IPS-NIHi7 (cell line): ENCODE measurements at regions not wholly inside any gene's neighbourhood (a gene's known extent, or its start where the extent isn't known, plus 50 kb on each side); places are given as distances from the start of the nearest gene placed in this dataset.

ENCODE experiments used
- DNase-seq: peaks from one replicate; pipeline ENCODE4 v3.0.0; 2012; ENCODE audit warnings: mixed read lengths; ENCODE audit errors: extremely low spot score

DNA sequence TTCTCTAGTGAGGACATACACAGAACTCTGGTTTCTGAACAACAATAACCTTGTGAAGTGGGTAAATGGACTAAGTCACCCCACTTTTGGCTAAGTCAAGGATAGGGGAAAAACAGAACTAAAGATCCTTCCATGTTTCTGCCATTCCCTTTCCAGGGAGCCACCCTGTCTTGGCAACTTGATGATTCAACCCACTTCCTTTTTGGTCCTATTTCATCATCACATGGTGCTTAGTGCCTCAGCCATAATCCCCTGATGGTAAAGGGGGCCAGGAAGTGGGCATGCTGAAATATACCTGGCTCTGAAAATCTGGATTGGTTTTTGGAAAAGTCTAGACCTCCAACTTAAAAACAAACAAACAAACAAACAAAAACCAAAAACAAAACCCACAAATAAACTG lies 206.4 kb upstream of the FOXD3 start:
- no peak for DNase-seq

DNA sequence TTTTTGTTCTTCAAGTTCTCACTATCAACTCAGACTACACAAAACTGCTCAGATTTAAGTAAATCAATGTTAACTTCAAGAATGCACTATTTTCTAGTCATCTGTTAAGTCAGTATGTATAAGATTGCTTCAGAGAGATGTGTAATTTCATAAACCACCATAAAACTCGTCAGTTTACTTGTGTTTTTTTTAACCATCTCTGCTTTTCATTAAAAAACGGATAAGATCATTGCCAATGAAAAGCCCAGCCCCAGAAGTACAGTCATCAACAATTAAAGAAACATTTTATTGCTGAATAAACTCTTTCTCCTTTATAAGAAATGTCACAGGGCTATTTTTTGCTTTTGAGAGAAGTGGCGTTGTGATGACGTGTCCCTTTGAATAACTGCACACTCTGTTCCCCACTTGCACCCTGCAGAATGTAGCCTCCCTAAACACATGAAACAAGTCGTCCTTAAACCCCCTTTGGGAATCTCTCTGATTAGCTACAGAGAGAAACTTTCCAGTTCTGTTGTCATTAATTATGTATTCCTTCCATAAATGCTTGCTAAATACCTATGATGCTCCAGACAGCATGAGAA lies 202.7 kb upstream of the FOXD3 start:
- no peak for DNase-seq

GRCh38 chr1:63122079-63122478 lies 200.3 kb upstream of the FOXD3 start:
- DNase-seq = no peak

GRCh38 chr1:63124666-63125191 lies 197.6 kb upstream of the FOXD3 start:
- DNase-seq = no peak

- no peak for DNase-seq
Observed at GRCh38 chr1:63126104-63126503, 196.3 kb upstream of the FOXD3 start.

DNA sequence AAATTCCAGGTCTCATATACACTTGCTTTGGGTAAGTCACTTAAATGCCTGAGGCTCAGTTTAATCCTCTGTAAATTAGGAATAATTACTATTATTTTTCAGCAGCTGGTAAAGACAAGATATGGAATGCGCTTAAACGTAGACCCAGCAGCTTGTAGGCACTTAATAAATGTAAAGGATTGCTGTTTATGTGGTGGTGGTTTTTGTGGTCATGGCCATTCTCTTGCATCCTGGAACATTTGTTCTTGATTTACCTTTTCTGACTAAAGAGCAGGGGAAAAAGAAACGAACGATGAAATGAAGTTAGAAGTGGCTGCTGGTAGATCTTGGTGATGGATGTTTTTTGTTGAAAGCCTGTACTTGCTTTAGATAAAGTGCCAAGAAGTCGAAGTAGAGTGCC lies 195.0 kb upstream of the FOXD3 start:
- DNase-seq = no peak

DNA sequence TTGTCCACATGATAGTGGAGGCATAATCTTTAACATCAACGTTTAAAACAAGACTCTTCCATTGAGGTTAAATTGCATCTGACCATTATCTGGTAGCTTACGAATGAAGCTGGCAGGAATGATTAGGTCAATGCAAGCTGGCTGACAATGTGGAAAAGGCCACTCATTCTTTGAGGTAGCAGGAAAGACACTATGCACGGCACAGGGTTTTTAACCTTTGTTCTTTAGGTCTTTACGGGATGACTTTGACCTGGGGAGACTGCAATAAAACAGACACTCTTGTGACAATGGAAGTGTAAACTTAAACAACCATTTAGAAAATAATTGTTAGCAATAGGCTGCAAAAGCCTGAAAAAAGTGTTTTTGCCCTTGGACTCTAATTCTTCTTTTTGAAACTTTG lies 193.8 kb upstream of the FOXD3 start:
- DNase-seq = no peak

GRCh38 chr1:63129184-63129583 lies 193.2 kb upstream of the FOXD3 start:
- DNase-seq = no peak

GRCh38 chr1:63129855-63130254 lies 192.5 kb upstream of the FOXD3 start:
- no peak for DNase-seq

- DNase-seq = no peak
Observed at GRCh38 chr1:63134501-63135173, 187.7 kb upstream of the FOXD3 start.

DNA sequence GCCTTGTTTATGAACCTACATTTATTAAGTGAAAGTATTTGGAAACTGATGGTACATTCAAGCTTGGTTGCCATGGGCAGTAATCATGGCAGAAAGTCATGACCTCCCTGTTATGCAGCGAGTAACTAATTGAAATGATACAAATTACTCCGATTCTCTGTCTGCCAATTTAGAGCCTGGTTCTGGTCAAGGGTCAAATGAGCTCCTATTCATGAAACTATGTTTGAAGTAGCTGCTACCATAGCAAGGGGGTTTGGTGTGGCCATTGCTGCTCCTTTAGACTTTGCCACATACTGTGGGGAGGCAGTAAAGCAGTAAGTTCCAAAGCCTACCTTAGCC lies 187.2 kb upstream of the FOXD3 start:
- DNase-seq = no peak

DNA sequence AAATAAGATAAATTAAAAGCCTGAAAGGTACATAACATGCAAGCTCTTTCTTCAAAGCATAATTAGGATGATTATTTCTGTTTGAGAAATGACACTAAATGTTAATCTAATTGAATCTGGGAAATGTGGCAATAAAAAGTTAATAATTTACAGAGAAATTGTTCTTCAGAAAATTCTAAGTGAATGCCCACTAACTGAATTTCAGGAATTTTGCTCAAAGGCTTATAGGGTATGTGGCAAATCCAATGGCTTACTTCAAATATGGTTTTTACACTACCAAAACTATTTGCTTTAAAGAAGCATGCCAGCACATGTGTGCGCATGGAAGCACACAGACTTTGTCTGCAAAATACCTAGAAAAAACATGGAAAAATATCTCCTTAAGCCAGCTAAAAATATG lies 186.6 kb upstream of the FOXD3 start:
- DNase-seq = no peak

DNA sequence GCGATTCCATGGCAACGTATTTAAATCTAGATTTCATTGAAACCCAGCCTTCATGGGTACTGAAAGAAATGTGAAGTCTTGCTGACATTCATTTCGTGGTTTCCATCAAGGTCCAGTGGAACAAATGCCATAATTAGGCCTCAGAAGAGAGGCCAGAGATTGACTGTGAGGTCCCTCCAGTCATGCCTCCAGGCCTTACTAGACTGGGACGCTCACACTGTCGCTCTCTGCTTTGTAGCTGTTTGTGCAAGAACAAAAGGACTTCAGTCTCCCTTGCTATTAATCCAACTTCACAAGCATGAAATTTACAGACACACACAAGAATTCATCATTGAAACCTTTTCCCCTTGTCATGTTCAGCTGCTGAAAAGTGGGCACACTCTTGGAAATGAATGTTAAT lies 180.4 kb upstream of the FOXD3 start:
- DNase-seq = no peak

DNA sequence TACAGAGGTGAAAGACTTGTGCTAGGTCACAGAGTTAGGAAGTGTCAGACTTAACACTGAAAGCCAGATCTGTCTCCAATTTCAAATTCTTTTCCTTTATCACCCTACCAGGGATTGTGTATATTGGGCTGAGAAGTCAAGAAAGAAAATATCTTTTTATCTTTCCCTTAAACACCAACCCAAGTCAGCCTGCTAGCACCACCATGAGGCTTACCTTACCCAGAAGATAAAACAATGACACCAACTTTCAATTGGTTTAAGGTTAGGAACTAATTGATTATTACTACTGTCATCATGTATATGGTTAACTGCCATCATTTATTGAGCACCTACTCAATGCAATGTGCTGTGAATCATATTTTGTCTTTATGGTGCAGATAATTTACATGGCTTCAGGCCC lies 178.9 kb upstream of the FOXD3 start:
- no peak for DNase-seq

GRCh38 chr1:63147783-63148182 lies 174.6 kb upstream of the FOXD3 start:
- no peak for DNase-seq

DNA sequence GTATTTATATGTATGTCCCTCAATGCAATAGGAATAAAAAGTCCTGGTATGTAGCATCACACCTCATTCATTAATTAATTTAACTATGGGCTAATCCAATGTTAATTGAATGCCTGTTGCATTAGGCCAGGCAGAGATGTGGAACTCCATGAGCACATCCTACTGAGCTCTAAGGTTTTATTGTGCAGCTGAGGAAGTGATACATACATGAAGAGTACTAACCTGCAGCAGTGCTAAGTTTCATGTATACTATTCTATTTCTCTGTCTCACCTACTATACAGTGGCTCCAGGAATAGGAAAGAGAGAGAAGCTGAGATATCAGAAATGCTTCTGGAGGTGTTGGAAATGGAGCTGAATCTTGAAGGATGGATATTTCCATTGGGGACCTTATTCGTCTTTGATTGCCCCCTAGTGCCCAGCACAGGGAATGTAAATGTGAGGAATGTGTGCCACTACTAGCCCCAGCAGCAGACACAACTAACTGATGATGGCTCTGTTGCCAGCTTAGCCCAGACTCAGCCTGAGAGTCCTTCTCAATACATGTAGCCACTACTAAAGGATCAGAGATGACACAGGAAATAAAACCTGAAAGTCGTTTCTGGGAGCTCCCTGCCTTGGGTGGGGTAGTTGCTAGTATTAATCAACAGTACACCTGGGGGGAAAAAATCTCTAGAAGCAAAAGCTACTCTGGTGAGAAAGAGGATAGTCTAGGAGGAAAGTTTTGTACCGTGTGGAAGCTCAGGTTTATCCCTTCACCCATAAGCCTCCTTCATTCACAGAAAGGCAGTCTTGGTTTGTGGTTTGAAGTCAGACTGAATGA lies 173.3 kb upstream of the FOXD3 start:
- DNase-seq = peak; percentile 73

GRCh38 chr1:63152572-63152971 lies 169.8 kb upstream of the FOXD3 start:
- DNase-seq = no peak

- peak; percentile 25 for DNase-seq
Observed at GRCh38 chr1:63155437-63155836, 166.9 kb upstream of the FOXD3 start.

- no peak for DNase-seq
Observed at GRCh38 chr1:63157085-63157484, 165.3 kb upstream of the FOXD3 start.

- DNase-seq = no peak
Observed at GRCh38 chr1:63169057-63169456, 153.3 kb upstream of the FOXD3 start.

- no peak for DNase-seq
Observed at GRCh38 chr1:63173161-63173560, 149.2 kb upstream of the FOXD3 start.

- DNase-seq = peak; percentile 71
Observed at GRCh38 chr1:63189677-63190076, 132.7 kb upstream of the FOXD3 start.

- no peak for DNase-seq
Observed at GRCh38 chr1:63190171-63190570, 132.2 kb upstream of the FOXD3 start.
